ENCODE measurements at regions not wholly inside any gene's neighbourhood (a gene's known extent, or its start where the extent isn't known, plus 50 kb on each side); places are given as distances from the start of the nearest gene placed in this dataset.

DNA sequence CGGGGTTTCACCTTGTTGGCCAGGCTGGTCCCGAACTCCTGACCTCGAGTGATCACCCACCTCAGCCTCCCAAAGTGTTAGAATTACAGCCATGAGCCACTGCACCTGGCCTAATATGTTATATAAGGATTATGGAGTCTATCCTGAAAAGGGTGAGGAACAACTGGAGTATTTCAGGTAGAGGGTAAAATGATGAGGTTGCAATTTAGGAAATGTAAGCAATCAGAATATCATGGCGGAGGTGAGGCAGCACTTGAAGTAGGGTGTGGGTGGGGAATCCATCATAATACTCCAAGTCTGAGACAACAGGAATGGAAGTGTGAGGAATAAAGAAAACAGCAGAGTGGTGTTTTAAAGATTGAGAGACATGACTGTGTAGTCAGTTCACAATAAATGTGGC is 582.2 kb downstream of the FGF9 start:
- TF ChIP-seq, protein P1, sequence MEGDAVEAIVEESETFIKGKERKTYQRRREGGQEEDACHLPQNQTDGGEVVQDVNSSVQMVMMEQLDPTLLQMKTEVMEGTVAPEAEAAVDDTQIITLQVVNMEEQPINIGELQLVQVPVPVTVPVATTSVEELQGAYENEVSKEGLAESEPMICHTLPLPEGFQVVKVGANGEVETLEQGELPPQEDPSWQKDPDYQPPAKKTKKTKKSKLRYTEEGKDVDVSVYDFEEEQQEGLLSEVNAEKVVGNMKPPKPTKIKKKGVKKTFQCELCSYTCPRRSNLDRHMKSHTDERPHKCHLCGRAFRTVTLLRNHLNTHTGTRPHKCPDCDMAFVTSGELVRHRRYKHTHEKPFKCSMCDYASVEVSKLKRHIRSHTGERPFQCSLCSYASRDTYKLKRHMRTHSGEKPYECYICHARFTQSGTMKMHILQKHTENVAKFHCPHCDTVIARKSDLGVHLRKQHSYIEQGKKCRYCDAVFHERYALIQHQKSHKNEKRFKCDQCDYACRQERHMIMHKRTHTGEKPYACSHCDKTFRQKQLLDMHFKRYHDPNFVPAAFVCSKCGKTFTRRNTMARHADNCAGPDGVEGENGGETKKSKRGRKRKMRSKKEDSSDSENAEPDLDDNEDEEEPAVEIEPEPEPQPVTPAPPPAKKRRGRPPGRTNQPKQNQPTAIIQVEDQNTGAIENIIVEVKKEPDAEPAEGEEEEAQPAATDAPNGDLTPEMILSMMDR (conservative IDR thresholded peaks at IDR 0.05): no peak
- TF ChIP-seq EZH2 (IDR thresholded peaks at IDR 0.05; ENCODE audit: low read depth): no peak
